ENCODE measurements at regions not wholly inside any gene's neighbourhood (a gene's known extent, or its start where the extent isn't known, plus 50 kb on each side); places are given as distances from the start of the nearest gene placed in this dataset.

- DNase-seq = no peak
Measured at GRCh38 chr15:69827751-69828150, 270.0 kb downstream of the TLE3 start.

DNA sequence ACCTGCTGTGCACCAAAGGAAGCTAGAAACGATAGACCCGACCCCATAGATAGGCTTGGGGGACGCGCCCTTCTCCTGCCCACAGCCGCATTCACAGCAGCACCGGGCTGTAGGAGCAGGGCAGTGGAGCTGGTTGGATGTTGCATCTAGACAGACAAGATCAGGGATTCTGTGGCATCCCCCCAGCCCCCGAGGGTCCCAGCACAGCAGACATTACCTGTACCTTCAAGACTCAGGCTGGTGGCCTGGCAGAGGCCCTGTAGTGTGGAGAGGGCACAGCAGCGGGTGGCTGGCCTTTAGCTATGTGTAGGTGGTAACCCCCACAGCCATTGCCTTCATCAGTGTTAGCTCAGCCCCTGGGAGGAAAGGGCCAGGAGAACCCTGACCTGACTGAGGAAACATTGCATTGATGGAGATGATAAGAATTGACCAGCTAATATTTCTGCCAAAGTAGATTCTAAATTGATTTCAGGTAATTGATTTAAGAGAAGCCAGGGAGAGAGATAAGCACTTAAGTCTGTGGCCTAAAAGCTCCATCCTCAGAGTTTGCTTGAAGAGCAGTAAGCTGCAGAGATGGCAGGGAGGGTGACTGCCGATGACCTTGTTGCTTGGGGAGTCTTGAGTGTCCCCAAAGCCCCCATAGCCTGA, 269.4 kb downstream of the TLE3 start:
- DNase-seq = no peak

DNA sequence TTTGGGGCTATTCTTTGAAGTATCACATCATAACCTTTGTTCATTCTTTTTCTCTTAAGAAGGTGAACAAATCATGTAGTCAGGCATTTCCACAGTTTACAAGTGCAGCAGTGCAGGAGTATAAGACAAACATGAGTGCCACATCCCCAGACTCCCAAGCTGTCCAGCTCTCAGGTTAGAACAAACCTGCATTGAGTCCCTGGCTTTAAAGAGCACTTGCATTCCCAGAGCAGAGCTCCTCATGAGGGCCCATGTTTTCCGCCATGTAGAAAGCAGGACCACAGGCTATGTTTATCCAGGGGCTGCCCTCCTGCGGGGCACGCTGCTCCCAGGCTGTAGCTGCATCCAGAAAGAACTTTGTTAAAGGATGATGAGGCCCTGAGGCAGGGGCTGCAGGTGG, 267.7 kb downstream of the TLE3 start:
- DNase-seq = no peak

- DNase-seq = no peak
Measured at GRCh38 chr15:69830430-69830829, 267.3 kb downstream of the TLE3 start.

- no peak for DNase-seq
Measured at GRCh38 chr15:69830876-69831275, 266.8 kb downstream of the TLE3 start.

DNA sequence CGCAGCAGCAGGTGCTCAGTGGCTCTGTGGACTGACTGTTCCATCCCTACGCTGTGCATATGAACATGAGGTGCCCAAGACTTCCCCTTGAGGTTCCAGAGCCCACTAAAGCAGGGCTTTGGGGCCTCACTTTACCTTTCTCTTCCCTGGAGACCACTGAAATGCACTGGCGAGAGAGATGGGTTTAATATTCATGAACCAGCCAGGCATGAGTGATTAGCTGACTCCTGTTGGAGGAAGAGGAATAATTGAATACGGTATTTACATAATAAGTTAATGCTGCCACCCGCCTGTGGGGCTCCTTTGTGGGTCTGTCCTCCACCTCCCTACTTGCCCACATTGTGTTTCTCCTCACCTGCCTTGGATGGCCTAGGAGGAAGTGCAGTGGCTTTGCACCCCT, 263.4 kb downstream of the TLE3 start:
- no peak for DNase-seq

DNA sequence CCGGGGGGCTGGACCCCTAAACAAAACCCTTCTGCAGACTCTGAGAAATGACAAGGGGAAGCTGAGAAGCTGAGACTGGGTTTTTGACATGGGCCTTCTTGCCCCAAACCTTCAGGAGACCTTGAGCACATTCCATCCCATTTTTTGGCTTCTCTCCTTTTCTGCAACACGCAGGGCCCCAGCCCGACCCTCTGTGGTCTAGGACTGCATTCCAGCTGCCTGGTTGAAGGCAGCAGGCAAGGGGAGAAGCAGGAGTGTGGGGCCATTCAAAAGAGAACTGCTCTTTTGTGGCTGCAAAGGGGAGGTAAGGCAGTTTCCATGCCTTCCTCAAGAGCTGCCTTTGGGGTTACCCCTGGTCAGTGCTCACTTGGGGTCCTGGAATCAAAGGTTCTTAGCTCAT, 263.0 kb downstream of the TLE3 start:
- no peak for DNase-seq

- DNase-seq = no peak
Measured at GRCh38 chr15:69836048-69836447, 261.7 kb downstream of the TLE3 start.

DNA sequence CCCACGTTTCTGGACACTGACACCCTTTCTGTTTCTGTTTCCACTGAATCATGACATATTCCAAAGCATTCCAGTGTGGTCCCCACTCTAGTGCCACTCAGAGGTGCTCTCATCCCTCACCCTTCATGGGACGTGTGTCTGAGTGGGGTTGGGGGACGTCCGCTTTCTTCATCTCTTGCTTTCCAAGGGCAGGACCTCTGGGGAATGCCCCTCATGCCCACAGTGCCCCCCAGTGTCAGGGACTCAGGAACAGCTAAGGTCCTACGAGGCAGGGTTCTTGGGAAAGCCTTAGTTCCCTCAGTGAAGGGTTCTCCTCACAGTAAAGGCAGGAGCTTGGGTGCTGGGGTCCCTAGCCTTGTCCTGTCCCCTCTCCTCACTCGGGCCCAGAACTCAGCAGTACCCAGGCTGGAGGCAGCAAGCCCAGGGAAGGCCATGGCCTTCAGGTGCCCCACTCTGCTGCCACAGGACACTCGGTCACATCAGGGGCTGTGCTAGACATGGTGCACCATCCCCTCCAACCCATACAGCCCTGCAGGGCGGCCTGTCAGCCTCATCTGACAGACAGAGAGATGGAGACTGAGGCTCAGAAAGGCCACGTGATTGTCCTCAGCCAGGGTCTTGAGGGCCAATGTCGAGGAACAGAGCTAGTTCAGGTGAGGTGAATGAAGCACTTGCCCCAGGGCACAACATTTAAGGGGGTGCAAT, 261.0 kb downstream of the TLE3 start:
- no peak for DNase-seq

GRCh38 chr15:69838338-69838737, 259.4 kb downstream of the TLE3 start:
- no peak for DNase-seq

GRCh38 chr15:69838994-69839393, 258.7 kb downstream of the TLE3 start:
- no peak for DNase-seq

DNA sequence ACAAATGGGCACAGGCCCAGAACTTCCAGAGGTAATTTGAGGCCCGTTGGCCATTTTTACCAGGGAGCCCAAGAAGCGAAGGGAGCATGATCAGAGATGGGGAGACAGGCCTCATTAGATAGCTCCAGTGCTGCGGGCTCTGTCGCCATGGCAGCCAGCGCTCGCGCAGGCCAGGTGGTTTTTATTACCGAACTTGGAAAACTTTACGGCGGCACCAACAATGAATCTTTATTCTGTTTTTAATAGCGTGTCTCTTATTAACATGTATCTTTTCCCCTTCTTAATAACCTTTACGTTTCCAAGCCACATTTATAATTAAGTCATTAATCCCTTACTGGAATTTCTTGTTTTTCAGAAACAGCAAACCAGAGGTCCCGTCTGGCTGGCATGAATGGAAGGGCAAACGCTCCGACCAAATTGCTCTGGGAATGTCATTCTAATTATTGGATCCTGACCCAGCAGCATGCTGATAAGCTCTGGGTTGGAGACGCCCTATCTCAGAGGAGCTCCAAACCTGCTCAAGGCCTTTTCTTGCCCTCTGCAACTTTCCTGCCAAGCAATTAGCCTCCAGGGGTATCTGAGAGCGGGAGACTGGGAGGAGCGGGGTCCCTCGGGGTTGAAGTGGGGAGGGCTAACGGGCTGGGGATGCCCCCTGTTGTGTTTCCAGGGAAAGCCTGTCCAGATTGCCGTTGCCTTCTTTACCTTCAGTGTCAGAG, 256.4 kb downstream of the TLE3 start:
- DNase-seq = no peak

GRCh38 chr15:69842851-69843250, 254.9 kb downstream of the TLE3 start:
- DNase-seq = no peak

DNA sequence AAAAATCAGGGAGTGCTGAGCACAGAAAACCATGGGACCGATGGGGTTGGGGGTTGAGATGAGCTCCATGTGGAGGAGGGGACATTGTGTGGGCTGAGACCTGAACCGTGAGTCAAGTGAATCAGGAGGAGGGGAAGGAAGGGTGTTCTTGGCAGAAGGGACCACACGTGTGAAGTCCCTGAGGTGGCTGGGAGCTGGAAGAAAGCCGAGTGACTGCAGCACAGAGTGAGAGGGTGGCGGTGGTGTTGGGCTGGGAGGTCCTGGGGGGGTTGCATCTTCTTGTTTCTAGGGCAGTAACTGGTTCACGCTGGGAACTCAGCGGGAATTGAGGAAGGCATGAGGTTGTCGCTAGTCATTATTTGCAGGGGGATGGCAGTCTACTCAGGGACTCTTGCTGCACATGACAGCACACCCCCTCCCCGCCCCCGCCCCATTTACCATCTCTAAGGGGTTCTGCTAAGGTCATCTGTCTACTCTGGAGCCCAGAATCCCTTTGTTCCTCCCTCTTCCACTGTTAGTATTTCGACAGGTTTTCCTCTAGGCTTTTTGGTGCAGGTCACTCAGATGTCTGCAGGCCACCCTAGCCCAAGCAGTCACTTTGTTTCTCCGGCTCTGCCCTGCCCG, 254.3 kb downstream of the TLE3 start:
- DNase-seq = no peak

GRCh38 chr15:69843900-69844304, 253.8 kb downstream of the TLE3 start:
- no peak for DNase-seq

- DNase-seq = no peak
Measured at GRCh38 chr15:69845159-69845558, 252.6 kb downstream of the TLE3 start.

DNA sequence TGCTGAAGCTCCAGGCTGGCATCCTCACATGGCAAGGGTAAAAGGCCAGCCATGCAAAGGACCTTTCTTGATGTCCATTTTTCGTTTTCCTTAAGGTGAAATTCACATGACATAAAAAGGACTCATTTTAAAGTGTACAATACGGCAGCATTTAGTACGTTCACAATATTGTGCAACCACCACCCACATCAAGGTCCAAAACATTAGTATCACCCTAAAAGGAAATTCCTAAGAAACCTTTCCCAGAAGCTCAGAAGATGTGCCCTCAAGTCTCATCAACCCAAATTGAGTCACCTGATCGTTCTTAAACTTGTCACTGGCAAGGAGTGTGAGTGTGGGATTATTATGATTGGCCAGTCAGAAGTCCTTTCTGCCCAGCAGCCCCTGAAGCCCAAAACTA, 250.1 kb downstream of the TLE3 start:
- DNase-seq = no peak

DNA sequence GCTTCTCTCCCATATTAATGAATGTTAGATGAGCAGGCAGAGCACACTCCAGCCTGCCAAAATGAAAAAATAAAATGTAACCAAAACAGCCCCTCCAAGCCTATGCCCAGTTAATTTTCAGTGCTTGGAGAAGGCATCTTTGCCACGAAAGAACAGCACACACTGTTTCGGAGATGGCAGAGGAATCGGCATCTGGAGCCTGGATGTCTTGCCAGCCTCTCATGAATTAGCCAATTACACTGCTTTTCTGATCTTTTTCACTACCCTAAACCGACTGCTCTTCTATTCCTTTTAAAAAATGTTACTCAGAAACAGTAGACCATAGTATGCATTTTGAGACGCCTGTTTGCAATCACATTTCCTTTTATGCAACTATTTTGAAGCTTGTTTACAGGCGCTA, 249.6 kb downstream of the TLE3 start:
- DNase-seq = no peak

GRCh38 chr15:69848551-69849231, 249.0 kb downstream of the TLE3 start:
- DNase-seq = no peak

GRCh38 chr15:69849232-69849610, 248.5 kb downstream of the TLE3 start:
- no peak for DNase-seq

GRCh38 chr15:69852482-69852881, 245.2 kb downstream of the TLE3 start:
- no peak for DNase-seq

- no peak for DNase-seq
Measured at GRCh38 chr15:69852916-69853315, 244.8 kb downstream of the TLE3 start.

GRCh38 chr15:69853544-69853951, 244.2 kb downstream of the TLE3 start:
- no peak for DNase-seq
